Calu3 (cell line): ENCODE measurements at regions not wholly inside any gene's neighbourhood (a gene's known extent, or its start where the extent isn't known, plus 50 kb on each side); places are given as distances from the start of the nearest gene placed in this dataset.
A peak's percentile ranks its signal among the peaks of the same experiment; 100 is the strongest.

Source experiments
- BruUV-seq: library from RNA; stranded (reverse); fragments of 400-500 nt; replicated peaks from 2 replicates; lab custom pipeline; 2021; lab: Mats Ljungman, UMichigan
- CTCF ChIA-PET: fragments of 300-600 bp; sonication (Branson Sonifier 250); formaldehyde crosslinking; loops from one replicate; lab custom pipeline; 2022; ENCODE audit warnings: antibody characterized with exemption; lab: Charles Lee
- DNase-seq: peaks from one replicate; pipeline ENCODE4 v3.0.0; 2022
- H3K27ac Mint-ChIP-seq: one replicate; pipeline ENCODE4 v1.8.0; 2022; ENCODE audit warnings: mixed read lengths; ENCODE audit not compliant: unreplicated experiment
- H3K27me3 Mint-ChIP-seq: one replicate; pipeline ENCODE4 v1.8.0; 2022; ENCODE audit warnings: mixed read lengths; ENCODE audit not compliant: unreplicated experiment
- H3K36me3 Mint-ChIP-seq: one replicate; pipeline ENCODE4 v1.8.0; 2022; ENCODE audit warnings: mild to moderate bottlenecking, moderate library complexity, mixed read lengths; ENCODE audit not compliant: insufficient read depth, unreplicated experiment
- H3K4me1 Mint-ChIP-seq: one replicate; pipeline ENCODE4 v1.8.0; 2022; ENCODE audit warnings: mild to moderate bottlenecking, low read depth, mixed read lengths; ENCODE audit not compliant: unreplicated experiment
- H3K4me3 Mint-ChIP-seq: one replicate; pipeline ENCODE4 v1.8.0; 2022; ENCODE audit warnings: mild to moderate bottlenecking, low read depth, moderate library complexity, mixed read lengths; ENCODE audit not compliant: unreplicated experiment
- H3K9me3 Mint-ChIP-seq: one replicate; pipeline ENCODE4 v1.8.0; 2022; ENCODE audit warnings: low read depth, mixed read lengths; ENCODE audit not compliant: unreplicated experiment
- CTCF ChIP-seq: fragments of 200-600 bp; IDR thresholded peaks from one replicate; pipeline ENCODE4 v1.8.0; 2022; ENCODE audit warnings: antibody characterized with exemption; ENCODE audit not compliant: unreplicated experiment
- intact Hi-C: fragments of 100-400 bp; cut with micrococcal nuclease; formaldehyde crosslinking; loops from one replicate; pipeline ENCODE4 v1.10.0; 2022; ENCODE audit not compliant: unreplicated experiment

DNA sequence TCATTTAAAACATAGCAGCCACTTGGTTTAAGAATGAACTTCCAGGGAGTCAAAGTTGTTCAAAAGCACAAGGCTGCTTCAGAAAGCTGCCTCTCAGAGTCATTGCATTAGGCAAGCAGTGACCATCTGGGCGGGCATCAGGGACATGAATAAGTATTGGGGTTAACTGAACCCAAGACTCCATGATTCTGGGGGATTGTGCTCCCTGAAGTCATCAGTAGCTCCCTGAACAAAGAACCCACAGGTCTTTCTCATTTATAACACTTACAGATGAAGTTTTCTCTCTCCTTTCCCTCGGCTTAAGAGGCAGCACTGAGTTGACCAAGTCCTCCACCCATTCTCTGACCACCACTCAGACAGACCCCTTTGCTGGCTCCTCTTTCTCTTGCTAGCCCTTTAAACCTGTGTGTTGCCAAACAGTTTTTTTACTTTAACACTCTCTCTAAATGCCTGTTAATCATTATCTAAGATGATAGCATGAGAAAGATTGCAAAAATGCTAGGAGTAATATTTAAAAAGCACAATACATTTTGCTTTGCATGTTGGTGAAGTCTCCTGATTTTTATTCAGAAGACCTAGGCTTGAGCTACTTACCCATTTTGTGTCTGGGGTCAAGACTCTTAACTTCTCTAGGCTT lies 77.0 kb upstream of the ARHGAP29 start:
- BruUV-seq, result no TSS peak
- CTCF ChIA-PET, result no interaction called here
- Mint-ChIP-seq H3K27ac (peak overlapping the region; percentile 55), H3K9me3 (no peaks in the 10 kb centered on the region), H3K4me3 (peak overlapping the region; percentile 31), H3K4me1 (peaks cover 38% of the 10 kb centered on the region), H3K36me3 (peaks cover 10% of the 10 kb centered on the region), H3K27me3 (no peaks in the 10 kb centered on the region)
- no peak for TF ChIP-seq CTCF
- no peak for DNase-seq
- intact Hi-C loops, result no loop called here

GRCh38 chr1:94310570-94311270 lies 73.3 kb upstream of the ARHGAP29 start:
- H3K27ac Mint-ChIP-seq, result no peak overlapping the region
- intact Hi-C loops, result no loop called here

DNA sequence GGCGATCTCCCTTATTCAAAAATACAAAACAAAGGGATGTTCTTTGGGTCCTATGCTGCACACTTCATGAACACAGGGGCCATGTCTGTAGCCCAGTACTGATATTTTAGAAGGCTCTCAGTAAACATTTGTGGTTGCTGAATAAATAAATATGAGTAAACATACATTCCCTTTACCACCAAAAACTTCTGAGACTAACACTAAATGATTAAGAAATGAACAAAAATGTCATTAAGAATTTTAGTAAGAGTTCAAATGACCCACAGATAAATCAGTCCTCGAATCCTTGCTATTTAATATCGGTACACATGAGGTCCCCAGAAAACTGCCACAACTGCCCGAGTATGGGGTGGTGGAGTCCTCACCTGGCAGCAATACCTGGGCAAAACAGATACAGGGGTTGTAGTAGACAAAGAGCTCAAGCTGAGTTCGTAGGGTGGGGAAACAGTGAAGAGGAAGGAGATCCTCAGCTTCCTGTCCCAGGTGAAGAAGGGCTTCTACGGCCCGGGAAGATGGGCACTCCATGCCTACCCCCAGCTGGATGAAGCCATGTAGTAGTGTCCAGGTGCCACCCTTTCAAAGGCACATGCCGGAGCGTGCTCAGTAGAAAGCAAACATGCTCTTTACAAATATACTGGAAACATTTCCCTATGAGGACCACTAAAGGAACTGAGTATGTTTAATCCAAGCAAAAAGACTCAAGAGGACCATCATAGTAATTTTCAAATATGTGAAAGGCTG lies 72.6 kb upstream of the ARHGAP29 start:
- H3K27ac Mint-ChIP-seq, result no peak overlapping the region
- no peak overlapping the region for H3K4me3 Mint-ChIP-seq
- TF ChIP-seq CTCF, result no peak
- peaks cover 5% of the 10 kb centered on the region for H3K36me3 Mint-ChIP-seq
- DNase-seq, result no peak
- no TSS peak for BruUV-seq
- H3K27me3 Mint-ChIP-seq, result no peaks in the 10 kb centered on the region
- H3K4me1 Mint-ChIP-seq, result peaks cover 39% of the 10 kb centered on the region
- intact Hi-C loops, result no loop called here
- H3K9me3 Mint-ChIP-seq, result no peaks in the 10 kb centered on the region
- CTCF ChIA-PET, result interaction anchor here (0.6 to 1.3 kb wide), 6 partner anchors 9 to 1363 kb away, joined by 3 to 18 read pairs (median 6); no protein-coding TSS in a partner anchor

More at GRCh38 chr1:94310570-94311270, 73.3 kb upstream of the ARHGAP29 start:
- no TSS peak for BruUV-seq
- TF ChIP-seq CTCF, result no peak
- no peaks in the 10 kb centered on the region for H3K9me3 Mint-ChIP-seq
- H3K4me1 Mint-ChIP-seq, result peaks cover 31% of the 10 kb centered on the region
- no peak for DNase-seq
- no peak overlapping the region for H3K4me3 Mint-ChIP-seq
- H3K36me3 Mint-ChIP-seq, result peaks cover 5% of the 10 kb centered on the region
- CTCF ChIA-PET, result interaction anchor here (0.6 to 1.3 kb wide), 6 partner anchors 10 to 1363 kb away, joined by 3 to 18 read pairs (median 6); no protein-coding TSS in a partner anchor
- no peaks in the 10 kb centered on the region for H3K27me3 Mint-ChIP-seq

- Mint-ChIP-seq H3K4me3 (no peak overlapping the region), H3K36me3 (peaks cover under 1% of the 10 kb centered on the region), H3K4me1 (peaks cover 34% of the 10 kb centered on the region), H3K9me3 (no peaks in the 10 kb centered on the region), H3K27me3 (no peaks in the 10 kb centered on the region), H3K27ac (no peak overlapping the region)
- no TSS peak for BruUV-seq
- CTCF ChIA-PET, result no interaction called here
- intact Hi-C loops, result no loop called here
- DNase-seq, result no peak
- no peak for TF ChIP-seq CTCF
Measured at GRCh38 chr1:94309216-94309615, 71.8 kb upstream of the ARHGAP29 start.
